ENCODE measurements at regions not wholly inside any gene's neighbourhood (a gene's known extent, or its start where the extent isn't known, plus 50 kb on each side); places are given as distances from the start of the nearest gene placed in this dataset.

DNA sequence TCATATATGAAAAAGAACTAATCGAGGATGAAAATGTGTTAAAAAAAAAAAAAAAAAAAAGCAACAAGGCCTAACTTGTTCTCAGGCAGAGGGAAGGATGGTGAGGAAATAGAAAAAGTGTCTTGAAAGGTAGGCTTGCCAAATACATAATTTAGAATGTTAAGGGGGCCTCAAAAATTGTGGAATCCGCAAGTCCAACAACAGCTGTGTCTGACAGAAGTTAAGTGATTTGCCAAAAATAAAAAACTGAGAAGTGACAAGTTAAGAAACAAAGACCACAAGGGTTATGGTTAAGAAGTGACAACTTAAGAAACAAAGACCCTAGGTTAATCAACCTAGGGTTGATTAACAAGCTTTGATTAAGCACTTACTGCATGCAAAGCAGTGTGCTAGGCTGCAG, 110.6 kb downstream of the P2RY1 start:
- no peak for FAIRE-seq
- no peak for DNase-seq (ENCODE audit: low read depth, low spot score)
- no peak overlapping the region for H3K4me3 ChIP-seq (replicated peaks in 1 of 3; ENCODE audit: insufficient read depth in 1 of 3, low read depth in 1 of 3, low read length in 3 of 3)
- no peak overlapping the region for H3K9ac ChIP-seq (replicated peaks; ENCODE audit: extremely low read depth, insufficient read depth, low read length)
- no peaks in the 10 kb centered on the region for H3K27me3 ChIP-seq (ENCODE audit: control insufficient read depth in 2 of 2, insufficient read depth in 2 of 2, low read length in 2 of 2)
- no peak overlapping the region for H3K4me2 ChIP-seq (ENCODE audit: insufficient read depth, low read length)
- H3K9me1 ChIP-seq (replicated peaks; ENCODE audit: control insufficient read depth, extremely low read depth, insufficient read depth, low read length) = peaks cover 2% of the 10 kb centered on the region
- ChIA-PET CTCF (no interaction called here), POLR2A (no interaction called here)
- no peaks in the 10 kb centered on the region for H3K36me3 ChIP-seq (ENCODE audit: control insufficient read depth in 2 of 2, extremely low read depth in 1 of 2, insufficient read depth in 2 of 2, low read length in 2 of 2)
- H3K79me2 ChIP-seq (ENCODE audit: control insufficient read depth, insufficient read depth, low read length) = no peaks in the 10 kb centered on the region
- H3K27ac ChIP-seq (ENCODE audit: insufficient read depth, low read depth, low read length) = no peak overlapping the region
- H2AFZ ChIP-seq (ENCODE audit: low read depth, low read length) = no peak overlapping the region
- dilution Hi-C loops (cut with MboI; ENCODE audit: extremely low pct_ligation_motif_present, low sequenced_read_pairs) (no loop called here), intact Hi-C loops (cut with micrococcal nuclease) (no loop called here)
- H3K9me3 ChIP-seq (replicated peaks; ENCODE audit: control insufficient read depth, insufficient read depth, low read length) = no peaks in the 10 kb centered on the region
- TF ChIP-seq, protein P1, sequence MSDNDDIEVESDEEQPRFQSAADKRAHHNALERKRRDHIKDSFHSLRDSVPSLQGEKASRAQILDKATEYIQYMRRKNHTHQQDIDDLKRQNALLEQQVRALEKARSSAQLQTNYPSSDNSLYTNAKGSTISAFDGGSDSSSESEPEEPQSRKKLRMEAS (IDR thresholded peaks at IDR 0.05; ENCODE audit: insufficient read depth, insufficient read length) = no peak
- TF ChIP-seq GATA2 (IDR thresholded peaks at IDR 0.05; ENCODE audit: insufficient read depth, insufficient read length, low read depth, low read length) (no peak), POLR2A (IDR thresholded peaks at IDR 0.05; ENCODE audit: low read depth, low read length) (no peak), POLR2AphosphoS5 (IDR thresholded peaks at IDR 0.05; ENCODE audit: insufficient read depth, low read depth, low read length) (no peak), EZH2 (IDR thresholded peaks at IDR 0.05; ENCODE audit: borderline replicate concordance, low read depth, low read length, severe bottlenecking) (no peak), JUN (IDR thresholded peaks at IDR 0.05; ENCODE audit: borderline replicate concordance, insufficient read depth, insufficient read length, low read depth) (no peak), MYC (IDR thresholded peaks at IDR 0.05; ENCODE audit: low read depth, low read length) (no peak), FOS (IDR thresholded peaks at IDR 0.05; ENCODE audit: borderline replicate concordance, insufficient read depth, low read length) (no peak)
- TF ChIP-seq, protein P2, sequence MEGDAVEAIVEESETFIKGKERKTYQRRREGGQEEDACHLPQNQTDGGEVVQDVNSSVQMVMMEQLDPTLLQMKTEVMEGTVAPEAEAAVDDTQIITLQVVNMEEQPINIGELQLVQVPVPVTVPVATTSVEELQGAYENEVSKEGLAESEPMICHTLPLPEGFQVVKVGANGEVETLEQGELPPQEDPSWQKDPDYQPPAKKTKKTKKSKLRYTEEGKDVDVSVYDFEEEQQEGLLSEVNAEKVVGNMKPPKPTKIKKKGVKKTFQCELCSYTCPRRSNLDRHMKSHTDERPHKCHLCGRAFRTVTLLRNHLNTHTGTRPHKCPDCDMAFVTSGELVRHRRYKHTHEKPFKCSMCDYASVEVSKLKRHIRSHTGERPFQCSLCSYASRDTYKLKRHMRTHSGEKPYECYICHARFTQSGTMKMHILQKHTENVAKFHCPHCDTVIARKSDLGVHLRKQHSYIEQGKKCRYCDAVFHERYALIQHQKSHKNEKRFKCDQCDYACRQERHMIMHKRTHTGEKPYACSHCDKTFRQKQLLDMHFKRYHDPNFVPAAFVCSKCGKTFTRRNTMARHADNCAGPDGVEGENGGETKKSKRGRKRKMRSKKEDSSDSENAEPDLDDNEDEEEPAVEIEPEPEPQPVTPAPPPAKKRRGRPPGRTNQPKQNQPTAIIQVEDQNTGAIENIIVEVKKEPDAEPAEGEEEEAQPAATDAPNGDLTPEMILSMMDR (IDR thresholded peaks at IDR 0.05; ENCODE audit: extremely low read depth in 1 of 2, insufficient read depth in 1 of 2, low read depth in 1 of 2, low read length in 2 of 2) = no peak
- BruUV-seq (replicated peaks) = no TSS peak
- peaks cover 17% of the 10 kb centered on the region for H3K4me1 ChIP-seq (ENCODE audit: control insufficient read depth, extremely low read depth, insufficient read depth, low read length)
- no peaks in the 10 kb centered on the region for H4K20me1 ChIP-seq (replicated peaks; ENCODE audit: control insufficient read depth, extremely low read depth, insufficient read depth, low read length)
